ENCODE measurements at regions not wholly inside any gene's neighbourhood (a gene's known extent, or its start where the extent isn't known, plus 50 kb on each side); places are given as distances from the start of the nearest gene placed in this dataset.

DNA sequence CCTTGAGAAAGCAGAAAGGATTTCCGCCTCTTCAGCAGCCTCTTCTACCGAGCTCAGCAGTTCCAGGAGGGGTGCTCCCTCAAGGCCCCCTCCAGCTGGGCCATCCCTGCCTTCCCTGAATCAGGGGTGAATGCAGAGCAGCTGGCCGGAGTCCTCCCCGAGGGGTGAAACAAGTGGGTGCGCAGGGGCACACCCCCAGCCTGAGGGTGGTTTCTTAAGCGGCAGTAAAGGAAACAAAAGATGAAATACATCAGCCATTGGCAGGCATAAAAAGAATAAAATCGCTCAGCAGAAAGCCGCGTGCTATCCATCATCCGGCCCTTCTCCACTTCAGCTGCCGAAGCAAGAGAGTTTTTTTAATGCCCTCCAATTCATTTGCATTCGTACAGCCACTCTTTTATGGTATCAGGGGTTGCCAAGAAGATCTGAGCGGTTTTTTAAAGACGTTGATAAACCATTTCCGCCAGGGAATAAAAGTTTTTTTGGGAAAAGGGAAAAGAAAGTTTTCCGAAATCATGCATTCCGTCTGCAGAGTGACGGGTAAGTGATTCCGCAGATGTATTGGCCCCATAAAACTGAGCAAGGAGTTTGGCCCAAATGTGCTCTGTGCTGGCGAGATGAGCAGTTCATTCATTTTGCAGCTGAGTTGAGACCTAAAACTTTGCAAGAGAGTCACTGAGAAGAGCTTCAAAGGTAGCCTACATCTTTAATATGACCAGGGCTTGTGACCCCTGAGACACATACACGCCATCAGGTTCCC lies 73.7 kb upstream of the ZC3H12A start:
- TF ChIP-seq EZH2phosphoT487 (IDR thresholded peaks at IDR 0.05; ENCODE audit: low read length): no peak
- Histone ChIP-seq H4K20me1 (ENCODE audit: insufficient read depth, low read length) (no peaks in the 10 kb centered on the region), H3K4me1 (ENCODE audit: low read length) (no peaks in the 10 kb centered on the region), H3K4me2 (ENCODE audit: low read depth, low read length) (no peak overlapping the region), H3K79me2 (ENCODE audit: low read length) (no peaks in the 10 kb centered on the region), H3K9ac (ENCODE audit: low read length) (no peak overlapping the region), H3K9me2 (replicated peaks; ENCODE audit: insufficient read depth, low read length) (no peaks in the 10 kb centered on the region), H3K36me3 (replicated peaks; ENCODE audit: insufficient read depth, low read length) (no peaks in the 10 kb centered on the region), H3F3A (ENCODE audit: insufficient read depth, low read length) (no peaks in the 10 kb centered on the region), H3K27ac (ENCODE audit: low read length) (no peak overlapping the region), H3K4me3 (ENCODE audit: low read length) (no peak overlapping the region), H3K27me3 (replicated peaks; ENCODE audit: insufficient read depth, low read length) (no peaks in the 10 kb centered on the region), H2AFZ (ENCODE audit: low read length) (no peak overlapping the region), H3K9me3 (replicated peaks; ENCODE audit: insufficient read depth, low read length) (no peaks in the 10 kb centered on the region)
- DNase-seq: no peak

DNA sequence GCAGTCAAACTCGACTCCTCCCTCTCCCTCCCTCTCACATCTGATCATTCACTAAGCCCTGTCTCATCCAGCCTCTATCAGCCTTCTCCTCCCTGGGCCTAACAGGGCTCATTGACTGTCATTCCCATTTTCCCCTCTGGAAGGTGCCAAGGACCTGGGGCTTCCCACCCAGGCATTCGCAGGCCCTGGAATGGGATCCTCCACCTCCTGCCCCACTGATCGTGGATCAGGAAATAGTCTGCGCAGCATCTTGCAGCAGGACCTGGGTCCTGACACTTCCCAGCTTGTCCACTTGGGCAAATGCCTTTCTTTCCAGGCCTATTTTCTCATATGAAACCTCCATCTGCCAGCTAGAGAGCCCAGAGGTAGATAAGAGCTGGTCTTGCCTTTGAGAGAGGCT lies 71.2 kb upstream of the ZC3H12A start:
- H3K27ac ChIP-seq (ENCODE audit: low read length): no peak overlapping the region
- no peak overlapping the region for H3K9ac ChIP-seq (ENCODE audit: low read length)
- no peaks in the 10 kb centered on the region for H3F3A ChIP-seq (ENCODE audit: insufficient read depth, low read length)
- H3K36me3 ChIP-seq (replicated peaks; ENCODE audit: insufficient read depth, low read length): no peaks in the 10 kb centered on the region
- no peak for DNase-seq
- H4K20me1 ChIP-seq (ENCODE audit: insufficient read depth, low read length): no peaks in the 10 kb centered on the region
- TF ChIP-seq, protein P1, sequence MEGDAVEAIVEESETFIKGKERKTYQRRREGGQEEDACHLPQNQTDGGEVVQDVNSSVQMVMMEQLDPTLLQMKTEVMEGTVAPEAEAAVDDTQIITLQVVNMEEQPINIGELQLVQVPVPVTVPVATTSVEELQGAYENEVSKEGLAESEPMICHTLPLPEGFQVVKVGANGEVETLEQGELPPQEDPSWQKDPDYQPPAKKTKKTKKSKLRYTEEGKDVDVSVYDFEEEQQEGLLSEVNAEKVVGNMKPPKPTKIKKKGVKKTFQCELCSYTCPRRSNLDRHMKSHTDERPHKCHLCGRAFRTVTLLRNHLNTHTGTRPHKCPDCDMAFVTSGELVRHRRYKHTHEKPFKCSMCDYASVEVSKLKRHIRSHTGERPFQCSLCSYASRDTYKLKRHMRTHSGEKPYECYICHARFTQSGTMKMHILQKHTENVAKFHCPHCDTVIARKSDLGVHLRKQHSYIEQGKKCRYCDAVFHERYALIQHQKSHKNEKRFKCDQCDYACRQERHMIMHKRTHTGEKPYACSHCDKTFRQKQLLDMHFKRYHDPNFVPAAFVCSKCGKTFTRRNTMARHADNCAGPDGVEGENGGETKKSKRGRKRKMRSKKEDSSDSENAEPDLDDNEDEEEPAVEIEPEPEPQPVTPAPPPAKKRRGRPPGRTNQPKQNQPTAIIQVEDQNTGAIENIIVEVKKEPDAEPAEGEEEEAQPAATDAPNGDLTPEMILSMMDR (IDR thresholded peaks at IDR 0.05; ENCODE audit: low read length): no peak
- TF ChIP-seq EZH2phosphoT487 (IDR thresholded peaks at IDR 0.05; ENCODE audit: low read length) (no peak), EZH2 (optimal IDR thresholded peaks at IDR 0.05; ENCODE audit: low read depth, low read length) (no peak)
- H2AFZ ChIP-seq (ENCODE audit: low read length): no peak overlapping the region
- H3K79me2 ChIP-seq (ENCODE audit: low read length): no peaks in the 10 kb centered on the region
- no peaks in the 10 kb centered on the region for H3K9me3 ChIP-seq (replicated peaks; ENCODE audit: insufficient read depth, low read length)
- H3K4me2 ChIP-seq (ENCODE audit: low read depth, low read length): no peak overlapping the region
- H3K9me2 ChIP-seq (replicated peaks; ENCODE audit: insufficient read depth, low read length): no peaks in the 10 kb centered on the region
- no peak overlapping the region for H3K4me3 ChIP-seq (ENCODE audit: low read length)
- H3K27me3 ChIP-seq (replicated peaks; ENCODE audit: insufficient read depth, low read length): no peaks in the 10 kb centered on the region
- H3K4me1 ChIP-seq (ENCODE audit: low read length): no peaks in the 10 kb centered on the region

DNA sequence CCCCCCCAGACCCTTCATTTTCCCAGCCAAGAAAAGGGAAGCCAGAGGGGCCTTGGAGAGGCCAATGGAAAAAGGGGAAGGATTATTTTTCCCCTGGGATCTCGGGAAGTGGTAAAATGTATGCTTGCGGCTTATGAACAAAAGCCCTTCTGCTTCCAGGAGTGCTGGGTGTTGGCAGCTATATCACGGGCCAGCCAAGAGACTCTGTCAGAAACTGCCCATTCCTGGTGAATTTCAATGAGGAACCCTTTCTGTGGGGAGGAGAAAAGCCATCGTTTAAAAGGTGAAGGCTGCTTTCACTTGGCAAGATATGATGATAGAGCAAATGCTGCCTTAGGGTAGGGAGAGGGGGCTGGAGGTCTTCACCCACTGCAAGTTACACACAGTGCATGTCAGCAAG lies 69.7 kb upstream of the ZC3H12A start:
- no peaks in the 10 kb centered on the region for H3K9me3 ChIP-seq (replicated peaks; ENCODE audit: insufficient read depth, low read length)
- H3K36me3 ChIP-seq (replicated peaks; ENCODE audit: insufficient read depth, low read length): no peaks in the 10 kb centered on the region
- no peaks in the 10 kb centered on the region for H4K20me1 ChIP-seq (ENCODE audit: insufficient read depth, low read length)
- H3K79me2 ChIP-seq (ENCODE audit: low read length): no peaks in the 10 kb centered on the region
- H3K4me2 ChIP-seq (ENCODE audit: low read depth, low read length): no peak overlapping the region
- H3K27me3 ChIP-seq (replicated peaks; ENCODE audit: insufficient read depth, low read length): no peaks in the 10 kb centered on the region
- H3K4me1 ChIP-seq (ENCODE audit: low read length): no peaks in the 10 kb centered on the region
- H2AFZ ChIP-seq (ENCODE audit: low read length): no peak overlapping the region
- no peak overlapping the region for H3K9ac ChIP-seq (ENCODE audit: low read length)
- H3K27ac ChIP-seq (ENCODE audit: low read length): no peak overlapping the region
- H3K4me3 ChIP-seq (ENCODE audit: low read length): no peak overlapping the region
- no peak for DNase-seq
- TF ChIP-seq, protein P1 (IDR thresholded peaks at IDR 0.05; ENCODE audit: low read length): no peak
- no peak for TF ChIP-seq EZH2phosphoT487 (IDR thresholded peaks at IDR 0.05; ENCODE audit: low read length)
- no peaks in the 10 kb centered on the region for H3F3A ChIP-seq (ENCODE audit: insufficient read depth, low read length)
- H3K9me2 ChIP-seq (replicated peaks; ENCODE audit: insufficient read depth, low read length): no peaks in the 10 kb centered on the region

GRCh38 chr1:37410105-37410504 lies 64.3 kb upstream of the ZC3H12A start:
- Histone ChIP-seq H3K36me3 (replicated peaks; ENCODE audit: insufficient read depth, low read length) (no peaks in the 10 kb centered on the region), H3K4me3 (ENCODE audit: low read length) (no peak overlapping the region), H3K79me2 (ENCODE audit: low read length) (no peaks in the 10 kb centered on the region), H3K9ac (ENCODE audit: low read length) (no peak overlapping the region), H3K4me1 (ENCODE audit: low read length) (no peaks in the 10 kb centered on the region), H3K27me3 (replicated peaks; ENCODE audit: insufficient read depth, low read length) (no peaks in the 10 kb centered on the region), H2AFZ (ENCODE audit: low read length) (no peak overlapping the region), H3K9me2 (replicated peaks; ENCODE audit: insufficient read depth, low read length) (no peaks in the 10 kb centered on the region), H3K27ac (ENCODE audit: low read length) (no peak overlapping the region), H3K4me2 (ENCODE audit: low read depth, low read length) (no peak overlapping the region), H4K20me1 (ENCODE audit: insufficient read depth, low read length) (no peaks in the 10 kb centered on the region), H3F3A (ENCODE audit: insufficient read depth, low read length) (no peaks in the 10 kb centered on the region), H3K9me3 (replicated peaks; ENCODE audit: insufficient read depth, low read length) (no peaks in the 10 kb centered on the region)
- no peak for DNase-seq
- TF ChIP-seq EZH2 (optimal IDR thresholded peaks at IDR 0.05; ENCODE audit: low read depth, low read length) (no peak), EZH2phosphoT487 (IDR thresholded peaks at IDR 0.05; ENCODE audit: low read length) (no peak)
- TF ChIP-seq, protein P1 (IDR thresholded peaks at IDR 0.05; ENCODE audit: low read length): no peak

All from MM.1S (cell line).